Stimulated activated effector memory CD8-positive, alpha-beta T cell treated with anti-CD3 and anti-CD28 coated beads, Interleukin-12 subunit alpha, Interleukin-12 subunit beta, amount 100 ng/mL, for 72 hours (primary cell): ENCODE measurements at regions not wholly inside any gene's neighbourhood (a gene's known extent, or its start where the extent isn't known, plus 50 kb on each side); places are given as distances from the start of the nearest gene placed in this dataset.

ENCODE experiments used
- ATAC-seq: fragments of 150-1000 bp; cut with Tn5 transposase; 2 replicates; pipeline ENCODE4 v1.10.0; 2021
- DNase-seq, 2 donors: peaks; one replicate each; pipeline ENCODE4 v3.0.0; 2021 to 2022; ENCODE audit warnings: low spot score in 2 of 2
- H3K27ac Mint-ChIP-seq: one replicate; pipeline ENCODE4 v1.8.0; 2022; ENCODE audit warnings: mild to moderate bottlenecking, mixed read lengths
- H3K36me3 Mint-ChIP-seq: one replicate; pipeline ENCODE4 v1.8.0; 2022; ENCODE audit warnings: mild to moderate bottlenecking, mixed read lengths
- H3K4me1 Mint-ChIP-seq: one replicate; pipeline ENCODE4 v1.8.0; 2022; ENCODE audit warnings: mixed read lengths
- H3K4me3 Mint-ChIP-seq: one replicate; pipeline ENCODE4 v1.8.0; 2022; ENCODE audit warnings: mild to moderate bottlenecking, mixed read lengths
- H3K9me3 Mint-ChIP-seq: one replicate; pipeline ENCODE4 v1.8.0; 2022; ENCODE audit warnings: mixed read lengths

GRCh38 chr2:105597806-105598803, 146.6 kb upstream of the NCK2 start:
- Mint-ChIP-seq H3K4me1 (no peaks in the 10 kb centered on the region), H3K27ac (no peak overlapping the region), H3K36me3 (no peaks in the 10 kb centered on the region), H3K4me3 (no peak overlapping the region), H3K9me3 (no peaks in the 10 kb centered on the region)
- ATAC-seq, result no peak
- DNase-seq, result no peak

GRCh38 chr2:105597011-105597805, 147.5 kb upstream of the NCK2 start:
- Mint-ChIP-seq H3K4me3 (no peak overlapping the region), H3K27ac (no peak overlapping the region), H3K4me1 (peaks cover 7% of the 10 kb centered on the region), H3K9me3 (no peaks in the 10 kb centered on the region), H3K36me3 (no peaks in the 10 kb centered on the region)
- DNase-seq (no peak), ATAC-seq (no peak)

GRCh38 chr2:105596411-105596921, 148.2 kb upstream of the NCK2 start:
- ATAC-seq, result no peak

GRCh38 chr2:105595536-105595935, 149.2 kb upstream of the NCK2 start:
- Mint-ChIP-seq H3K27ac (no peak overlapping the region), H3K4me3 (no peak overlapping the region), H3K4me1 (peaks cover 7% of the 10 kb centered on the region), H3K36me3 (no peaks in the 10 kb centered on the region), H3K9me3 (no peaks in the 10 kb centered on the region)
- no peak for DNase-seq
- ATAC-seq, result peak; percentile 75

More at GRCh38 chr2:105596411-105596921, 148.2 kb upstream of the NCK2 start:
- H3K4me3 Mint-ChIP-seq, result no peak overlapping the region
- no peak for DNase-seq
- H3K36me3 Mint-ChIP-seq, result no peaks in the 10 kb centered on the region
- H3K27ac Mint-ChIP-seq, result no peak overlapping the region
- H3K9me3 Mint-ChIP-seq, result no peaks in the 10 kb centered on the region
- H3K4me1 Mint-ChIP-seq, result peaks cover 7% of the 10 kb centered on the region

GRCh38 chr2:105593221-105593967, 151.3 kb upstream of the NCK2 start:
- ATAC-seq (no peak), DNase-seq (no peak)
- H3K4me1 Mint-ChIP-seq, result peaks cover 7% of the 10 kb centered on the region
- no peaks in the 10 kb centered on the region for H3K36me3 Mint-ChIP-seq
- H3K9me3 Mint-ChIP-seq, result peaks cover 8% of the 10 kb centered on the region
- H3K27ac Mint-ChIP-seq, result no peak overlapping the region
- no peak overlapping the region for H3K4me3 Mint-ChIP-seq

- Mint-ChIP-seq H3K4me3 (no peak overlapping the region), H3K4me1 (peaks cover 7% of the 10 kb centered on the region), H3K9me3 (peaks cover 15% of the 10 kb centered on the region), H3K36me3 (no peaks in the 10 kb centered on the region), H3K27ac (no peak overlapping the region)
- ATAC-seq (no peak), DNase-seq (no peak)
Measured at GRCh38 chr2:105592288-105592687, 152.4 kb upstream of the NCK2 start.

GRCh38 chr2:105590780-105591660, 153.7 kb upstream of the NCK2 start:
- Mint-ChIP-seq H3K4me3 (no peak overlapping the region), H3K36me3 (no peaks in the 10 kb centered on the region), H3K9me3 (peaks cover 15% of the 10 kb centered on the region), H3K27ac (no peak overlapping the region), H3K4me1 (peaks cover 7% of the 10 kb centered on the region)
- no peak for DNase-seq
- peak; percentile 49 for ATAC-seq

- DNase-seq (no peak), ATAC-seq (no peak)
- Mint-ChIP-seq H3K36me3 (no peaks in the 10 kb centered on the region), H3K4me1 (peaks cover 13% of the 10 kb centered on the region), H3K27ac (no peak overlapping the region), H3K9me3 (peaks cover 15% of the 10 kb centered on the region), H3K4me3 (no peak overlapping the region)
Measured at GRCh38 chr2:105588581-105588980, 156.1 kb upstream of the NCK2 start.

GRCh38 chr2:105587637-105588036, 157.1 kb upstream of the NCK2 start:
- Mint-ChIP-seq H3K9me3 (peaks cover 15% of the 10 kb centered on the region), H3K4me1 (peaks cover 11% of the 10 kb centered on the region), H3K27ac (no peak overlapping the region), H3K4me3 (no peak overlapping the region), H3K36me3 (no peaks in the 10 kb centered on the region)
- no peak for DNase-seq
- ATAC-seq, result no peak

- Mint-ChIP-seq H3K4me3 (no peak overlapping the region), H3K4me1 (peaks cover 6% of the 10 kb centered on the region), H3K27ac (peak overlapping the region; percentile 5), H3K9me3 (peaks cover 11% of the 10 kb centered on the region), H3K36me3 (no peaks in the 10 kb centered on the region)
- DNase-seq, result no peak
- ATAC-seq, result no peak
Measured at GRCh38 chr2:105584435-105585010, 160.2 kb upstream of the NCK2 start.

GRCh38 chr2:105582952-105583660, 161.6 kb upstream of the NCK2 start:
- Mint-ChIP-seq H3K4me1 (peaks cover 6% of the 10 kb centered on the region), H3K27ac (peak overlapping the region; percentile 19), H3K9me3 (peaks cover 7% of the 10 kb centered on the region), H3K4me3 (no peak overlapping the region), H3K36me3 (no peaks in the 10 kb centered on the region)
- DNase-seq (no peak), ATAC-seq (no peak)

- Mint-ChIP-seq H3K9me3 (no peaks in the 10 kb centered on the region), H3K4me1 (peaks cover 10% of the 10 kb centered on the region), H3K36me3 (no peaks in the 10 kb centered on the region), H3K4me3 (no peak overlapping the region), H3K27ac (no peak overlapping the region)
- peak; percentile 78 for ATAC-seq
- DNase-seq, result no peak
Measured at GRCh38 chr2:105581555-105581944, 163.2 kb upstream of the NCK2 start.

GRCh38 chr2:105580870-105581554, 163.7 kb upstream of the NCK2 start:
- ATAC-seq (no peak), DNase-seq (no peak)
- H3K9me3 Mint-ChIP-seq, result no peaks in the 10 kb centered on the region
- no peak overlapping the region for H3K4me3 Mint-ChIP-seq
- peaks cover 14% of the 10 kb centered on the region for H3K4me1 Mint-ChIP-seq
- H3K36me3 Mint-ChIP-seq, result no peaks in the 10 kb centered on the region
- H3K27ac Mint-ChIP-seq, result no peak overlapping the region
